Muscle of leg (tissue), 3 donors: ENCODE measurements at regions not wholly inside any gene's neighbourhood (a gene's known extent, or its start where the extent isn't known, plus 50 kb on each side); places are given as distances from the start of the nearest gene placed in this dataset.
"Not testable (repeated sequence)": the region's sequence is repeated elsewhere in the genome, so short reads cannot be mapped to it uniquely, and the experiment has no call there.

Experiments
- DNase-seq: peaks from one replicate; pipeline ENCODE4 v3.0.0; 2013
- H3K27ac ChIP-seq: one replicate; pipeline ENCODE4 v1.5.1; 2013; ENCODE audit warnings: mild to moderate bottlenecking, low read length, control low read depth
- H3K27me3 ChIP-seq: one replicate; pipeline ENCODE4 v1.6.1; 2013; ENCODE audit warnings: low read length; ENCODE audit not compliant: control insufficient read depth, insufficient read depth
- H3K36me3 ChIP-seq: one replicate; pipeline ENCODE4 v1.6.1; 2013; ENCODE audit warnings: low read length; ENCODE audit not compliant: control insufficient read depth, insufficient read depth
- H3K4me1 ChIP-seq: one replicate; pipeline ENCODE4 v1.6.1; 2013; ENCODE audit warnings: low read length; ENCODE audit not compliant: control insufficient read depth, insufficient read depth
- H3K4me3 ChIP-seq: one replicate; pipeline ENCODE4 v1.5.1; 2013; ENCODE audit warnings: low read length, control low read depth
- H3K9me3 ChIP-seq: replicated peaks from 2 replicates; pipeline ENCODE4 v1.6.1; 2013; ENCODE audit warnings: low read depth, low read length; ENCODE audit not compliant: control insufficient read depth
- WGBS: methylation state at CpG from one replicate; pipeline ENCODE4 v1.1.5; 2013; ENCODE audit warnings: missing lambda C conversion rate; ENCODE audit not compliant: insufficient coverage; 5-methylcytosine and 5-hydroxymethylcytosine counted together

- no peak for DNase-seq
- no CpG with 5 or more reads among the region's 2 CpGs for WGBS
- Histone ChIP-seq H3K4me1 (no peaks in the 10 kb centered on the region), H3K36me3 (no peaks in the 10 kb centered on the region), H3K9me3 (no peaks in the 10 kb centered on the region), H3K4me3 (no peak overlapping the region), H3K27me3 (peaks cover 6% of the 10 kb centered on the region), H3K27ac (no peak overlapping the region)
These were observed 152.6 kb downstream of the RTL9 start for GRCh38 chrX:110511238-110511637.

DNA sequence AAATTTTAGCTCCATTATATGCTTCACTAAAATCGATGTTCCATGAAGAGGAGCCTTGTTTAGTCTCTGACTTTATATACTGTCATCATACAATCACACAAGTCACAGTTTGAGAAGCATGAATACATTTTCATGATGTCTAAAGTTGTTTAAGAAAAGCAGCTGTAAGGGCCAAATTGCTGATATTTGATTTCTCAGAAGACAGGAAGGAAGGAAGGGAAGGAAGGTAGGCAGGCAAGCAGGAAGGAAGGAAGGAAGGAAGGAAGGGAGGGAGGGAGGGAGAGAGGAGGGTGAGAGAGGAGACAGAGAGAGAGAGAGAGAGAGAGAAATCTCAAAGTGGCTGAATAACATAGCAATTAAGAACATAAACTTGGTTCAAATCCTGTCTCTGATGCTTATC, 153.7 kb downstream of the RTL9 start:
- no CpG with 5 or more reads among the region's 1 CpG for WGBS
- H3K4me1 ChIP-seq, result no peaks in the 10 kb centered on the region

DNA sequence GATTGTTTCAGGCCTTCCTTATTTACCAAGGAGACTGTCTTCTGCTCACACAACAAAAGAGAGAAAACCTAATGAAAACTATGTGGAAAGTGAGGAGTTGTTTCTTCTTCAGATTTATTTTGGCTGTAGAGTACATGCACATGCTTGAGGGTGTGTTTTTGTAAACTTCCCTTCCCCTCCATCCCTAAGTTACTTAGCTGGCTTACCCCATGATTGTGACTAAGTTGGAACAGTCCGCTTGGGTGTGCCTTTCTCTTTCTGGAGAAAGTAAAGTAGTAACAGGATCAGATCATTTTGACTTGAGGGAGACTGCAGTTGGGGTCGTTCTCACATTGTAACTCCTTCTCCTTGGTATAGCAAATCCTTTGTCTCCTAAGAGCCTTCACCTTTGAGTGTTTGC, 155.9 kb downstream of the RTL9 start:
- H3K4me1 ChIP-seq, result no peaks in the 10 kb centered on the region
- no peak for DNase-seq
- no peak overlapping the region for H3K27ac ChIP-seq
- WGBS, result no CpG with 5 or more reads among the region's 2 CpGs
- no peaks in the 10 kb centered on the region for H3K36me3 ChIP-seq
- H3K9me3 ChIP-seq, result no peaks in the 10 kb centered on the region
- no peak overlapping the region for H3K4me3 ChIP-seq
- H3K27me3 ChIP-seq, result peaks cover 8% of the 10 kb centered on the region

More for the DNA sequence above, 153.7 kb downstream of the RTL9 start:
- H3K4me3 ChIP-seq, result no peak overlapping the region
- H3K27me3 ChIP-seq, result peaks cover 10% of the 10 kb centered on the region
- H3K9me3 ChIP-seq, result no peaks in the 10 kb centered on the region
- no peak overlapping the region for H3K27ac ChIP-seq
- H3K36me3 ChIP-seq, result no peaks in the 10 kb centered on the region
- DNase-seq, result no peak

DNA sequence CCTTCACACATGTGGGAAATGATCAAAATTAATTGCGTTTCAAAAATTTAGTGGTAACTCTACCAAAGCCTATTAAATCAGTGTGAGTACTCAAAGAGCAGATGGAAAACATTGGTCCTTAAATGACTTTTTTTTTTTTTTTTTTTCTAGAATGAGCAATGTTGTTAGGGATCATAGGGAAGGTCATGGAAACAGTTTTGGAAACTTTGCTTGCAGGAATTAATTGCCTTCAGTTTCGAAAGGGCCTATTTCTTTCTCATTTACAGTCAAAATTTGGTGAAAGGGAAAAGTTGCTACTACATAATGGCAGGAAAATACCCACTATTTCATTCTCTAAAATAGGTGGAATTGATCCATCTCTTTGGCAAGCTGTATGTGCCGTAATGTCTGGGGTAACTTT, 160.9 kb downstream of the RTL9 start:
- WGBS, result no CpG with 5 or more reads among the region's 3 CpGs

GRCh38 chrX:110519906-110520452, 161.3 kb downstream of the RTL9 start:
- WGBS, result no CpG with 5 or more reads among the region's 7 CpGs
- DNase-seq, result peak; percentile 80
- peaks cover 10% of the 10 kb centered on the region for H3K27me3 ChIP-seq

More for the DNA sequence above, 160.9 kb downstream of the RTL9 start:
- H3K4me3 ChIP-seq, result no peak overlapping the region
- H3K9me3 ChIP-seq, result no peaks in the 10 kb centered on the region
- peaks cover 10% of the 10 kb centered on the region for H3K27me3 ChIP-seq
- DNase-seq, result peak; percentile 73
- no peaks in the 10 kb centered on the region for H3K36me3 ChIP-seq
- no peaks in the 10 kb centered on the region for H3K4me1 ChIP-seq
- H3K27ac ChIP-seq, result peak overlapping the region; percentile 72

DNA sequence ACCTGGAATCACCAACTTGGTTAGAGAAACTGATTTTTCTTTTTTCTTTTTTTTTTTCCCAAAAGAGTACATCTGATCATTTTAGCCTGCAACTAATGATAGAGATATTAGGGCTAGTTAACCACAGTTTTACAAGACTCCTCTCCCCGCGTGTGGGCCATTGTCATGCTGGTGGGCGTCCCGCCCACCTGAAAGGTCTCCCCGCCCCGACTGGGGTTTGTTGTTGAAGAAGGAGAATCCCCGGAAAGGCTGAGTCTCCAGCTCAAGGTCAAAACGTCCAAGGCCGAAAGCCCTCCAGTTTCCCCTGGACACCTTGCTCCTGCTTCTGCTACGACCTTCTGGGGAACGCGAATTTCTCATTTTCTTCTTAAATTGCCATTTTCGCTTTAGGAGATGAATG, 162.0 kb downstream of the RTL9 start:
- H3K4me3 ChIP-seq, H3K4me1 ChIP-seq, H3K9me3 ChIP-seq, H3K36me3 ChIP-seq, H3K27ac ChIP-seq, DNase-seq: not testable (repeated sequence)
- peaks cover 10% of the 10 kb centered on the region for H3K27me3 ChIP-seq
- no CpG with 5 or more reads among the region's 13 CpGs for WGBS

More at GRCh38 chrX:110519906-110520452, 161.3 kb downstream of the RTL9 start:
- Histone ChIP-seq H3K4me1 (no peaks in the 10 kb centered on the region), H3K36me3 (no peaks in the 10 kb centered on the region), H3K27ac (peak overlapping the region; percentile 72), H3K4me3 (no peak overlapping the region), H3K9me3 (no peaks in the 10 kb centered on the region)

DNA sequence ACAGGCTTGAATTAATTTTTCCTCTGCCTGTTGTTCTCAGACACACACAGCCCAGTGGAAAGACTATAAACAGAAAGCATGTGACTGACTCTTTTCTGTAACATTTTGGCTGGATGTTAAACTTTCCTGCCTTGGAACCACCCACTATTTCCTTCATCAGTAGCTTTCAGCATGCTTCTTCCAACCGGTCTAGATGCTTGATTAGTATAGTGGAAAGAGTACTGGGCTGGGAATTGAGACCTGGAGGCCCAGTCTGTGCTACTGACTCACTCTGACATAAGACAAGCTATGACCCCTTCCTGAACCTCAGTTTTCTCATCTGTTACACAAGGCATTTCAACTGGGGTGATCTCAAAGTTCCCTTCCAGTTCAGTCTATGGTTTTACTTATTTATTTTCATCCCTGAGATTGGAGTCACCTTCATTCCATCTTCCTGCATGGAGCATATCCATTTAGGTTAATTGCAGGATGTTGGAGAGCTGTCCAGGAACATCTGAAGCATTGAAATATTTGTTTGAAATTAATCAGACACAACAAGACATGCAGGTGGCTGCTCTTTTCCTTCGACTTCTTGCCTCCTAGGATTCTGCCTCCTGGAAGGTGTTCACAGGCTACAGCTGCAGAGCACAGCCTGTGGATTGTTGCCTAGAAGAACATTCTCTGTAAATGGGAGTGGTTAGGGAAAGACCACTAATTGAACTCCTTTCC, 173.4 kb downstream of the RTL9 start:
- no peaks in the 10 kb centered on the region for H3K36me3 ChIP-seq
- WGBS, result no CpG with 5 or more reads among the region's 2 CpGs
- H3K4me3 ChIP-seq, result no peak overlapping the region
- peak; percentile 95 for DNase-seq
- H3K27ac ChIP-seq, result peak overlapping the region; percentile 77
- no peaks in the 10 kb centered on the region for H3K9me3 ChIP-seq
- H3K27me3 ChIP-seq, result peaks cover 9% of the 10 kb centered on the region
- H3K4me1 ChIP-seq, result no peaks in the 10 kb centered on the region

DNA sequence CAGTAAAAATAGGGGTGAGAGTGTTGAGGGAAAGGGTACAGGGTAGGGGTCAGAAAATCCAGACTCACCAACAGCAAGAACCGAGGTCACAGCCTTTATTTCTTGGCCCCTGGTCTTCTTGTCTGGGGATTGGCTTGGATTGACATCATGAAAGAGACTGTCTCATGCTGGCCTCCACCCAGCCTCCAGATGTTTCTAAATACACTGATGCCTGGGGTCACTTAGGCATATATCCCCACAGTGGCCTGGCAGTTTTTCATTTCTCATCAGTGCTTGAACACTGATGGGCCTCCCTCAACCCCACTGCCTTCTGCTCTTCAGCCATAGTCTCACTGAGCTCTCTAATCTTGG, 173.9 kb downstream of the RTL9 start:
- Histone ChIP-seq H3K4me3 (no peak overlapping the region), H3K27me3 (peaks cover 11% of the 10 kb centered on the region), H3K4me1 (no peaks in the 10 kb centered on the region), H3K9me3 (no peaks in the 10 kb centered on the region), H3K27ac (peak overlapping the region; percentile 77), H3K36me3 (no peaks in the 10 kb centered on the region)
- WGBS, result no CpG with 5 or more reads among the region's 1 CpG
- peak; percentile 83 for DNase-seq

- no CpG with 5 or more reads among the region's 2 CpGs for WGBS
- H3K9me3 ChIP-seq, result peaks cover 3% of the 10 kb centered on the region
These were observed 178.2 kb downstream of the RTL9 start for GRCh38 chrX:110536816-110537215.

DNA sequence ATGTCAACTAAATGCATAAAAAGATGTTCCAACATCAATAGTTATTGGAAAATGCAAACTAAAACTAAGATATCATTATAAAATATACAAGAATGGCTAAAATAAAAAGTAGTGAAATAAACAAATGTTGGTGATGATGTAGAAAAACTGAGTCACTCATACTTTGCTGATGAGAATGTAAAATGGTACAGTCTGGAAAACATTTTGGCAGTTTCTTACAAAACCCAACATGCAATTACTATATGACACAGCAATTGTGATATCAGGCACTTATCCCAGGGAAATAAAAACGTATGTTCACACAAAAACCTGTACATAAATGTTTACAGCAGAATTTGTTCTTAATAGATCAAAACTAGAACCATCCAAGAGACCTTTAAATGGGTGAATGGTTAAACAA, 182.6 kb downstream of the RTL9 start:
- Histone ChIP-seq H3K4me1 (no peaks in the 10 kb centered on the region), H3K36me3 (no peaks in the 10 kb centered on the region), H3K9me3 (peaks cover 3% of the 10 kb centered on the region), H3K27ac (no peak overlapping the region), H3K27me3 (peaks cover 2% of the 10 kb centered on the region), H3K4me3 (no peak overlapping the region)
- no peak for DNase-seq
- no CpG with 5 or more reads among the region's 1 CpG for WGBS

More at GRCh38 chrX:110536816-110537215, 178.2 kb downstream of the RTL9 start:
- Histone ChIP-seq H3K27ac (no peak overlapping the region), H3K4me1 (no peaks in the 10 kb centered on the region), H3K36me3 (no peaks in the 10 kb centered on the region), H3K27me3 (peaks cover 11% of the 10 kb centered on the region), H3K4me3 (no peak overlapping the region)
- DNase-seq, result no peak
